Gastroesophageal sphincter (tissue), 4 donors: ENCODE measurements at regions not wholly inside any gene's neighbourhood (a gene's known extent, or its start where the extent isn't known, plus 50 kb on each side); places are given as distances from the start of the nearest gene placed in this dataset.

ENCODE experiments used
- ATAC-seq: fragments of 150-250 bp; one replicate; pipeline ENCODE4 v1.9.1; 2016; ENCODE audit warnings: mild to moderate bottlenecking, moderate library complexity
- H3K27ac ChIP-seq, 4 donors: fragments of 200-600 bp; sonication (generic) in 3 of 4; 1 replicate in 3 of 4; 2 replicates in 1 of 4; pipeline ENCODE4 v1.5.1; 2016 to 2019
- H3K27me3 ChIP-seq: fragments of 200-600 bp; sonication (generic); one replicate; pipeline ENCODE4 v1.5.1; 2019
- H3K36me3 ChIP-seq, 2 donors: fragments of 200-600 bp; sonication (generic); one replicate each; pipeline ENCODE4 v1.5.1; 2019; ENCODE audit warnings: control low read depth in 1 of 2
- H3K4me1 ChIP-seq, 3 donors: fragments of 200-600 bp; sonication (generic); 1 replicate in 2 of 3; 2 replicates in 1 of 3; pipeline ENCODE4 v1.5.1; 2016 to 2019; ENCODE audit warnings: control low read depth in 2 of 3
- H3K4me3 ChIP-seq, 2 donors: fragments of 200-600 bp; sonication (generic); one replicate each; pipeline ENCODE4 v1.5.1; 2019; ENCODE audit warnings: mild to moderate bottlenecking in 1 of 2, moderate library complexity in 1 of 2
- H3K9me3 ChIP-seq, 3 donors: fragments of 200-600 bp; sonication (generic); one replicate each; pipeline ENCODE4 v1.5.1; 2017 to 2019; ENCODE audit warnings: control low read depth in 2 of 3
- CTCF ChIP-seq, 4 experiments: fragments of 200-600 bp in 2 of 4; fragments of 450-650 bp in 2 of 4; sonication (generic) in 1 of 4; IDR thresholded peaks; one replicate each; pipeline ENCODE4 v1.5.1; 2017 to 2019; ENCODE audit warnings: antibody characterized with exemption in 4 of 4, mild to moderate bottlenecking in 2 of 4, moderate library complexity in 2 of 4
- EP300 ChIP-seq: sonication (generic); formaldehyde crosslinking; IDR thresholded peaks from one replicate; pipeline ENCODE4 v1.6.1; 2017; ENCODE audit warnings: antibody characterized with exemption, mild to moderate bottlenecking
- POLR2A ChIP-seq, 2 donors: fragments of 450-650 bp; IDR thresholded peaks; one replicate each; pipeline ENCODE4 v1.6.1; 2017; ENCODE audit warnings: antibody characterized with exemption in 2 of 2, mild to moderate bottlenecking in 2 of 2, moderate library complexity in 1 of 2
- POLR2AphosphoS5 ChIP-seq: sonication (generic); formaldehyde crosslinking; IDR thresholded peaks from one replicate; pipeline ENCODE4 v1.6.1; 2017; ENCODE audit warnings: antibody characterized with exemption
- WGBS, 2 donors: methylation state at CpG; one replicate each; pipeline ENCODE4 v1.1.5; 2018; ENCODE audit warnings: low coverage in 1 of 2; 5-methylcytosine and 5-hydroxymethylcytosine counted together

GRCh38 chr2:7969756-7970515, 711.9 kb upstream of the ID2 start:
- no peaks in the 10 kb centered on the region for H3K9me3 ChIP-seq
- H3K4me1 ChIP-seq: no peaks in the 10 kb centered on the region
- no peak overlapping the region for H3K4me3 ChIP-seq
- no peaks in the 10 kb centered on the region for H3K36me3 ChIP-seq
- TF ChIP-seq EP300 (no peak), POLR2AphosphoS5 (no peak), POLR2A (IDR thresholded peaks at IDR 0.05) (no peak), CTCF (IDR thresholded peaks at IDR 0.05) (no peak)
- WGBS, 2 donors: 78 to 83% methylated on average over 1 to 10 of the region's 10 CpGs
- no peak for ATAC-seq
- H3K27me3 ChIP-seq: no peaks in the 10 kb centered on the region
- H3K27ac ChIP-seq: no peak overlapping the region

- no peak for TF ChIP-seq CTCF (IDR thresholded peaks at IDR 0.05)
- TF ChIP-seq EP300: no peak
- no peak for TF ChIP-seq POLR2A (IDR thresholded peaks at IDR 0.05)
- no peak for TF ChIP-seq POLR2AphosphoS5
- no peak for ATAC-seq
- H3K36me3 ChIP-seq: no peaks in the 10 kb centered on the region
- H3K27me3 ChIP-seq: no peaks in the 10 kb centered on the region
- 83 to 86% methylated on average over 2 of the region's 2 CpGs for WGBS, 2 donors
- H3K9me3 ChIP-seq: no peaks in the 10 kb centered on the region
- H3K27ac ChIP-seq: no peak overlapping the region
- H3K4me3 ChIP-seq: no peak overlapping the region
- H3K4me1 ChIP-seq: no peaks in the 10 kb centered on the region
Observed at GRCh38 chr2:7971248-7971647, 710.6 kb upstream of the ID2 start.

- H3K4me1 ChIP-seq: no peaks in the 10 kb centered on the region
- 90 to 91% methylated on average over 4 of the region's 4 CpGs for WGBS, 2 donors
- H3K27ac ChIP-seq: no peak overlapping the region
- H3K9me3 ChIP-seq: no peaks in the 10 kb centered on the region
- TF ChIP-seq CTCF (IDR thresholded peaks at IDR 0.05) (no peak), POLR2AphosphoS5 (no peak), POLR2A (IDR thresholded peaks at IDR 0.05) (no peak), EP300 (no peak)
- H3K4me3 ChIP-seq: no peak overlapping the region
- ATAC-seq: no peak
- H3K36me3 ChIP-seq: no peaks in the 10 kb centered on the region
- H3K27me3 ChIP-seq: no peaks in the 10 kb centered on the region
Observed at GRCh38 chr2:7971841-7972240, 710.0 kb upstream of the ID2 start.

GRCh38 chr2:7972670-7973069, 709.2 kb upstream of the ID2 start:
- no peaks in the 10 kb centered on the region for H3K36me3 ChIP-seq
- TF ChIP-seq CTCF (IDR thresholded peaks at IDR 0.05) (no peak), POLR2A (IDR thresholded peaks at IDR 0.05) (no peak), EP300 (no peak), POLR2AphosphoS5 (no peak)
- H3K4me1 ChIP-seq: no peaks in the 10 kb centered on the region
- no peak overlapping the region for H3K27ac ChIP-seq
- H3K27me3 ChIP-seq: no peaks in the 10 kb centered on the region
- WGBS, 2 donors: 92 to 96% methylated on average over 5 to 7 of the region's 7 CpGs
- ATAC-seq: no peak
- H3K9me3 ChIP-seq: no peaks in the 10 kb centered on the region
- H3K4me3 ChIP-seq: no peak overlapping the region

GRCh38 chr2:7973801-7974480, 707.9 kb upstream of the ID2 start:
- no peak for ATAC-seq
- H3K27ac ChIP-seq: no peak overlapping the region
- H3K36me3 ChIP-seq: no peaks in the 10 kb centered on the region
- 83 to 97% methylated on average over 8 of the region's 8 CpGs for WGBS, 2 donors
- H3K27me3 ChIP-seq: no peaks in the 10 kb centered on the region
- no peaks in the 10 kb centered on the region for H3K4me1 ChIP-seq
- no peaks in the 10 kb centered on the region for H3K9me3 ChIP-seq
- H3K4me3 ChIP-seq: no peak overlapping the region
- TF ChIP-seq POLR2AphosphoS5 (no peak), EP300 (no peak), CTCF (IDR thresholded peaks at IDR 0.05) (no peak), POLR2A (IDR thresholded peaks at IDR 0.05) (no peak)
